ENCODE measurements at regions not wholly inside any gene's neighbourhood (a gene's known extent, or its start where the extent isn't known, plus 50 kb on each side); places are given as distances from the start of the nearest gene placed in this dataset.

DNA sequence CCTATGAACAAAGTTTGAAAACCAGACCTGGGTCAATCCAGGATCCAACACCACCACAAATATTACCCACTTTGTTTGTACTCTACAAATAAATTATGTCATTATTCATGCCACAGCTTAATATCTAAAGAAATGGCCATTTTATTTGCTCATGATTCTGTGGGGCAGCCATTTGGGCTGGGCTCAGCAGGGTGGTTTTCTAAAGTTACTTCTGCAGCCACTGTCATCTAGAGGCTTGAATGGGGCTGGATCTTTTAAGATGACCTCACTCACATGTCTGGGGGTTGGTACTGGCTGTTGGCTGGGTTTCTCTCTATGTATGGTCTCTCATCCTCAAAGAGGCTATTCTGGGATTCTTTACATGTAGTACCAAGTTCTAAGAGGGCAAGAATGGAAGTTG, 96.2 kb downstream of the VCPKMT start:
- Mint-ChIP-seq H3K27ac (no peak overlapping the region), H3K27me3 (ENCODE audit: low read depth) (no peaks in the 10 kb centered on the region; the same call in 1 of the 2 replicates), H3K9me3 (peaks cover 23% of the 10 kb centered on the region), H3K4me1 (no peaks in the 10 kb centered on the region), H3K4me3 (no peak overlapping the region), H3K36me3 (no peaks in the 10 kb centered on the region)
- ChIA-PET POLR2A (no interaction called here), CTCF (no interaction called here)
- DNase-seq (ENCODE audit: low spot score) (no peak), ATAC-seq (no peak)
- no peak for TF ChIP-seq PRRX2 (CRISPR knock-in tag; IDR thresholded peaks at IDR 0.05)
- TF ChIP-seq ETV6 (CRISPR knock-in tag; IDR thresholded peaks at IDR 0.05) = no peak
- no peak for TF ChIP-seq IRF2 (CRISPR knock-in tag; IDR thresholded peaks at IDR 0.05; ENCODE audit: borderline replicate concordance, low read depth)
- no peak for TF ChIP-seq JAZF1 (CRISPR knock-in tag; IDR thresholded peaks at IDR 0.05)
- TF ChIP-seq, protein P1, sequence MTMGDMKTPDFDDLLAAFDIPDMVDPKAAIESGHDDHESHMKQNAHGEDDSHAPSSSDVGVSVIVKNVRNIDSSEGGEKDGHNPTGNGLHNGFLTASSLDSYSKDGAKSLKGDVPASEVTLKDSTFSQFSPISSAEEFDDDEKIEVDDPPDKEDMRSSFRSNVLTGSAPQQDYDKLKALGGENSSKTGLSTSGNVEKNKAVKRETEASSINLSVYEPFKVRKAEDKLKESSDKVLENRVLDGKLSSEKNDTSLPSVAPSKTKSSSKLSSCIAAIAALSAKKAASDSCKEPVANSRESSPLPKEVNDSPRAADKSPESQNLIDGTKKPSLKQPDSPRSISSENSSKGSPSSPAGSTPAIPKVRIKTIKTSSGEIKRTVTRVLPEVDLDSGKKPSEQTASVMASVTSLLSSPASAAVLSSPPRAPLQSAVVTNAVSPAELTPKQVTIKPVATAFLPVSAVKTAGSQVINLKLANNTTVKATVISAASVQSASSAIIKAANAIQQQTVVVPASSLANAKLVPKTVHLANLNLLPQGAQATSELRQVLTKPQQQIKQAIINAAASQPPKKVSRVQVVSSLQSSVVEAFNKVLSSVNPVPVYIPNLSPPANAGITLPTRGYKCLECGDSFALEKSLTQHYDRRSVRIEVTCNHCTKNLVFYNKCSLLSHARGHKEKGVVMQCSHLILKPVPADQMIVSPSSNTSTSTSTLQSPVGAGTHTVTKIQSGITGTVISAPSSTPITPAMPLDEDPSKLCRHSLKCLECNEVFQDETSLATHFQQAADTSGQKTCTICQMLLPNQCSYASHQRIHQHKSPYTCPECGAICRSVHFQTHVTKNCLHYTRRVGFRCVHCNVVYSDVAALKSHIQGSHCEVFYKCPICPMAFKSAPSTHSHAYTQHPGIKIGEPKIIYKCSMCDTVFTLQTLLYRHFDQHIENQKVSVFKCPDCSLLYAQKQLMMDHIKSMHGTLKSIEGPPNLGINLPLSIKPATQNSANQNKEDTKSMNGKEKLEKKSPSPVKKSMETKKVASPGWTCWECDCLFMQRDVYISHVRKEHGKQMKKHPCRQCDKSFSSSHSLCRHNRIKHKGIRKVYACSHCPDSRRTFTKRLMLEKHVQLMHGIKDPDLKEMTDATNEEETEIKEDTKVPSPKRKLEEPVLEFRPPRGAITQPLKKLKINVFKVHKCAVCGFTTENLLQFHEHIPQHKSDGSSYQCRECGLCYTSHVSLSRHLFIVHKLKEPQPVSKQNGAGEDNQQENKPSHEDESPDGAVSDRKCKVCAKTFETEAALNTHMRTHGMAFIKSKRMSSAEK (CRISPR knock-in tag; IDR thresholded peaks at IDR 0.05; ENCODE audit: borderline replicate concordance) = no peak
- TF ChIP-seq, protein P2, sequence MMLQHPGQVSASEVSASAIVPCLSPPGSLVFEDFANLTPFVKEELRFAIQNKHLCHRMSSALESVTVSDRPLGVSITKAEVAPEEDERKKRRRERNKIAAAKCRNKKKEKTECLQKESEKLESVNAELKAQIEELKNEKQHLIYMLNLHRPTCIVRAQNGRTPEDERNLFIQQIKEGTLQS (CRISPR knock-in tag; conservative IDR thresholded peaks at IDR 0.05) = no peak
- TF ChIP-seq, protein P3, sequence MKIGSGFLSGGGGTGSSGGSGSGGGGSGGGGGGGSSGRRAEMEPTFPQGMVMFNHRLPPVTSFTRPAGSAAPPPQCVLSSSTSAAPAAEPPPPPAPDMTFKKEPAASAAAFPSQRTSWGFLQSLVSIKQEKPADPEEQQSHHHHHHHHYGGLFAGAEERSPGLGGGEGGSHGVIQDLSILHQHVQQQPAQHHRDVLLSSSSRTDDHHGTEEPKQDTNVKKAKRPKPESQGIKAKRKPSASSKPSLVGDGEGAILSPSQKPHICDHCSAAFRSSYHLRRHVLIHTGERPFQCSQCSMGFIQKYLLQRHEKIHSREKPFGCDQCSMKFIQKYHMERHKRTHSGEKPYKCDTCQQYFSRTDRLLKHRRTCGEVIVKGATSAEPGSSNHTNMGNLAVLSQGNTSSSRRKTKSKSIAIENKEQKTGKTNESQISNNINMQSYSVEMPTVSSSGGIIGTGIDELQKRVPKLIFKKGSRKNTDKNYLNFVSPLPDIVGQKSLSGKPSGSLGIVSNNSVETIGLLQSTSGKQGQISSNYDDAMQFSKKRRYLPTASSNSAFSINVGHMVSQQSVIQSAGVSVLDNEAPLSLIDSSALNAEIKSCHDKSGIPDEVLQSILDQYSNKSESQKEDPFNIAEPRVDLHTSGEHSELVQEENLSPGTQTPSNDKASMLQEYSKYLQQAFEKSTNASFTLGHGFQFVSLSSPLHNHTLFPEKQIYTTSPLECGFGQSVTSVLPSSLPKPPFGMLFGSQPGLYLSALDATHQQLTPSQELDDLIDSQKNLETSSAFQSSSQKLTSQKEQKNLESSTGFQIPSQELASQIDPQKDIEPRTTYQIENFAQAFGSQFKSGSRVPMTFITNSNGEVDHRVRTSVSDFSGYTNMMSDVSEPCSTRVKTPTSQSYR (CRISPR knock-in tag; IDR thresholded peaks at IDR 0.05) = no peak
- no peak for TF ChIP-seq NR1H2 (CRISPR knock-in tag; IDR thresholded peaks at IDR 0.05)
- TF ChIP-seq NFE2L1 (CRISPR knock-in tag; IDR thresholded peaks at IDR 0.05) = no peak
- TF ChIP-seq, protein P4, sequence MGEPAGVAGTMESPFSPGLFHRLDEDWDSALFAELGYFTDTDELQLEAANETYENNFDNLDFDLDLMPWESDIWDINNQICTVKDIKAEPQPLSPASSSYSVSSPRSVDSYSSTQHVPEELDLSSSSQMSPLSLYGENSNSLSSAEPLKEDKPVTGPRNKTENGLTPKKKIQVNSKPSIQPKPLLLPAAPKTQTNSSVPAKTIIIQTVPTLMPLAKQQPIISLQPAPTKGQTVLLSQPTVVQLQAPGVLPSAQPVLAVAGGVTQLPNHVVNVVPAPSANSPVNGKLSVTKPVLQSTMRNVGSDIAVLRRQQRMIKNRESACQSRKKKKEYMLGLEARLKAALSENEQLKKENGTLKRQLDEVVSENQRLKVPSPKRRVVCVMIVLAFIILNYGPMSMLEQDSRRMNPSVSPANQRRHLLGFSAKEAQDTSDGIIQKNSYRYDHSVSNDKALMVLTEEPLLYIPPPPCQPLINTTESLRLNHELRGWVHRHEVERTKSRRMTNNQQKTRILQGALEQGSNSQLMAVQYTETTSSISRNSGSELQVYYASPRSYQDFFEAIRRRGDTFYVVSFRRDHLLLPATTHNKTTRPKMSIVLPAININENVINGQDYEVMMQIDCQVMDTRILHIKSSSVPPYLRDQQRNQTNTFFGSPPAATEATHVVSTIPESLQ (CRISPR knock-in tag; IDR thresholded peaks at IDR 0.05) = no peak
- no peak for TF ChIP-seq USF1 (CRISPR knock-in tag; IDR thresholded peaks at IDR 0.05)

GRCh38 chr14:50020799-50021198, 95.6 kb downstream of the VCPKMT start:
- Mint-ChIP-seq H3K36me3 (no peaks in the 10 kb centered on the region), H3K27ac (no peak overlapping the region), H3K4me3 (no peak overlapping the region), H3K9me3 (peaks cover 29% of the 10 kb centered on the region), H3K4me1 (no peaks in the 10 kb centered on the region), H3K27me3 (ENCODE audit: low read depth) (no peaks in the 10 kb centered on the region; the same call in 1 of the 2 replicates)
- ATAC-seq (no peak), DNase-seq (ENCODE audit: low spot score) (no peak)
- TF ChIP-seq, protein P5, sequence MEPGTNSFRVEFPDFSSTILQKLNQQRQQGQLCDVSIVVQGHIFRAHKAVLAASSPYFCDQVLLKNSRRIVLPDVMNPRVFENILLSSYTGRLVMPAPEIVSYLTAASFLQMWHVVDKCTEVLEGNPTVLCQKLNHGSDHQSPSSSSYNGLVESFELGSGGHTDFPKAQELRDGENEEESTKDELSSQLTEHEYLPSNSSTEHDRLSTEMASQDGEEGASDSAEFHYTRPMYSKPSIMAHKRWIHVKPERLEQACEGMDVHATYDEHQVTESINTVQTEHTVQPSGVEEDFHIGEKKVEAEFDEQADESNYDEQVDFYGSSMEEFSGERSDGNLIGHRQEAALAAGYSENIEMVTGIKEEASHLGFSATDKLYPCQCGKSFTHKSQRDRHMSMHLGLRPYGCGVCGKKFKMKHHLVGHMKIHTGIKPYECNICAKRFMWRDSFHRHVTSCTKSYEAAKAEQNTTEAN (CRISPR knock-in tag; IDR thresholded peaks at IDR 0.05) = no peak
- TF ChIP-seq USF1 (CRISPR knock-in tag; IDR thresholded peaks at IDR 0.05) = no peak
- CTCF ChIA-PET = no interaction called here
- POLR2A ChIA-PET = no interaction called here
